Common myeloid progenitor, CD34-positive (primary cell): ENCODE measurements at regions not wholly inside any gene's neighbourhood (a gene's known extent, or its start where the extent isn't known, plus 50 kb on each side); places are given as distances from the start of the nearest gene placed in this dataset.

ENCODE experiments used
- CTCF ChIA-PET: fragments of 350-600 bp; sonication (Branson Sonifier 250); formaldehyde crosslinking; loops from one replicate; lab custom pipeline; 2021; ENCODE audit warnings: antibody characterized with exemption; lab: Charles Lee
- POLR2A ChIA-PET: fragments of 350-600 bp; sonication (Branson Sonifier 250); formaldehyde crosslinking; loops from one replicate; lab custom pipeline; 2021; ENCODE audit warnings: antibody characterized with exemption; lab: Charles Lee
- DNase-seq, 3 donors: peaks; one replicate each; pipeline versions ENCODE4 v3.0.0 to v3.0.0-alpha.2; 2013
- H3K27ac ChIP-seq, 2 experiments: 1 replicate in 1 of 2; 2 replicates in 1 of 2; pipeline ENCODE4 v1.7.0; 2013; ENCODE audit warnings: inconsistent platforms in 2 of 2, low read length in 2 of 2, mild to moderate bottlenecking in 2 of 2, low read depth in 1 of 2, moderate library complexity in 1 of 2; ENCODE audit not compliant: severe bottlenecking in 2 of 2, insufficient read depth in 1 of 2, poor library complexity in 1 of 2
- H3K27me3 ChIP-seq, 5 experiments: replicated peaks in 2 of 5; 1 replicate in 3 of 5; 2 replicates in 2 of 5; pipeline versions ENCODE4 v1.6.1 to v1.7.0; 2013; ENCODE audit warnings: low read length in 4 of 5, mild to moderate bottlenecking in 2 of 5, moderate library complexity in 2 of 5, inconsistent platforms in 1 of 5; ENCODE audit not compliant: insufficient read depth in 5 of 5, control insufficient read depth in 4 of 5
- H3K36me3 ChIP-seq, 4 experiments: 1 replicate in 2 of 4; 2 replicates in 2 of 4; pipeline versions ENCODE4 v1.6.1 to v1.7.0; 2013; ENCODE audit warnings: low read length in 3 of 4, control low read depth in 1 of 4, mild to moderate bottlenecking in 1 of 4; ENCODE audit not compliant: control insufficient read depth in 4 of 4, insufficient read depth in 4 of 4
- H3K4me1 ChIP-seq, 4 experiments: 1 replicate in 3 of 4; 2 replicates in 1 of 4; pipeline versions ENCODE4 v1.6.1 to v1.7.1; 2013; ENCODE audit warnings: low read length in 3 of 4, mild to moderate bottlenecking in 3 of 4, control low read depth in 1 of 4, inconsistent platforms in 1 of 4, moderate library complexity in 1 of 4; ENCODE audit not compliant: control insufficient read depth in 4 of 4, insufficient read depth in 4 of 4; ENCODE audit errors: control extremely low read depth in 1 of 4
- H3K4me3 ChIP-seq, 7 experiments: 1 replicate in 4 of 7; 2 replicates in 3 of 7; pipeline versions ENCODE4 v1.5.1 to v1.7.0; 2013; ENCODE audit warnings: mild to moderate bottlenecking in 7 of 7, low read length in 6 of 7, moderate library complexity in 6 of 7, inconsistent platforms in 2 of 7, low read depth in 2 of 7, control low read depth in 1 of 7; ENCODE audit not compliant: insufficient read depth in 4 of 7, control insufficient read depth in 1 of 7; ENCODE audit errors: extremely low read depth in 1 of 7
- H3K9me3 ChIP-seq, 5 experiments: 1 replicate in 4 of 5; 2 replicates in 1 of 5; pipeline versions ENCODE4 v1.6.1 to v1.7.1; 2013; ENCODE audit warnings: low read length in 4 of 5, mild to moderate bottlenecking in 2 of 5, inconsistent platforms in 1 of 5, low read depth in 1 of 5, moderate library complexity in 1 of 5; ENCODE audit not compliant: control insufficient read depth in 4 of 5, insufficient read depth in 2 of 5; ENCODE audit errors: control extremely low read depth in 1 of 5
- WGBS: methylation state at CpG from one replicate; pipeline ENCODE4 v1.1.5; 2013; ENCODE audit not compliant: insufficient coverage; 5-methylcytosine and 5-hydroxymethylcytosine counted together

- CTCF ChIA-PET = no interaction called here
- POLR2A ChIA-PET = interaction anchor here (0.5 kb wide), 1 partner anchor 441 kb away, joined by 3 read pairs; no protein-coding TSS in a partner anchor
- WGBS = 100% methylated on average over 1 of the region's 1 CpG
- Histone ChIP-seq H3K27ac (no peak overlapping the region), H3K27me3 (peaks cover 0 to 2% (median 0%) of the 10 kb centered on the region in 5 experiments), H3K36me3 (no peaks in the 10 kb centered on the region), H3K4me3 (no peak overlapping the region), H3K4me1 (no peaks in the 10 kb centered on the region), H3K9me3 (no peaks in the 10 kb centered on the region)
- DNase-seq = no peak
Measured at GRCh38 chr13:86813198-86813597, 858.0 kb upstream of the SLITRK5 start.

GRCh38 chr13:86825410-86825809 lies 845.8 kb upstream of the SLITRK5 start:
- no CpG with 5 or more reads among the region's 1 CpG for WGBS
- POLR2A ChIA-PET = no interaction called here
- no peak for DNase-seq
- H3K36me3 ChIP-seq = no peaks in the 10 kb centered on the region
- no peak overlapping the region for H3K27ac ChIP-seq
- CTCF ChIA-PET = no interaction called here
- no peaks in the 10 kb centered on the region for H3K27me3 ChIP-seq
- H3K4me3 ChIP-seq = no peak overlapping the region
- H3K4me1 ChIP-seq = no peaks in the 10 kb centered on the region
- no peaks in the 10 kb centered on the region for H3K9me3 ChIP-seq

GRCh38 chr13:86826232-86826631 lies 844.9 kb upstream of the SLITRK5 start:
- CTCF ChIA-PET = no interaction called here
- Histone ChIP-seq H3K9me3 (no peaks in the 10 kb centered on the region), H3K36me3 (no peaks in the 10 kb centered on the region), H3K4me1 (peaks cover 0 to 3% (median 0%) of the 10 kb centered on the region in 4 experiments), H3K4me3 (no peak overlapping the region), H3K27me3 (no peaks in the 10 kb centered on the region), H3K27ac (no peak overlapping the region)
- DNase-seq = no peak
- 100% methylated on average over 2 of the region's 3 CpGs for WGBS
- POLR2A ChIA-PET = no interaction called here

- POLR2A ChIA-PET = no interaction called here
- H3K9me3 ChIP-seq = peaks cover 0 to 1% (median 0%) of the 10 kb centered on the region in 5 experiments
- no peak for DNase-seq
- no peak overlapping the region for H3K27ac ChIP-seq
- no peaks in the 10 kb centered on the region for H3K27me3 ChIP-seq
- H3K4me3 ChIP-seq = no peak overlapping the region
- H3K4me1 ChIP-seq = peaks cover 0 to 4% (median 0%) of the 10 kb centered on the region in 4 experiments
- H3K36me3 ChIP-seq = no peaks in the 10 kb centered on the region
- 98% methylated on average over 4 of the region's 4 CpGs for WGBS
- CTCF ChIA-PET = no interaction called here
Measured at GRCh38 chr13:86830046-86830445, 841.1 kb upstream of the SLITRK5 start.

GRCh38 chr13:86831084-86831483 lies 840.1 kb upstream of the SLITRK5 start:
- CTCF ChIA-PET = no interaction called here
- WGBS = no CpG with 5 or more reads among the region's 1 CpG
- H3K36me3 ChIP-seq = no peaks in the 10 kb centered on the region
- H3K4me3 ChIP-seq = no peak overlapping the region
- H3K27me3 ChIP-seq = no peaks in the 10 kb centered on the region
- POLR2A ChIA-PET = no interaction called here
- DNase-seq = peak in 2 of 3 donors; percentile 40 to 52
- H3K9me3 ChIP-seq = peaks cover 0 to 1% (median 0%) of the 10 kb centered on the region in 5 experiments
- H3K27ac ChIP-seq = no peak overlapping the region
- H3K4me1 ChIP-seq = peaks cover 0 to 4% (median 0%) of the 10 kb centered on the region in 4 experiments

- CTCF ChIA-PET = no interaction called here
- no peaks in the 10 kb centered on the region for H3K27me3 ChIP-seq
- no peak overlapping the region for H3K27ac ChIP-seq
- H3K4me1 ChIP-seq = no peaks in the 10 kb centered on the region
- WGBS = 98% methylated on average over 6 of the region's 10 CpGs
- POLR2A ChIA-PET = no interaction called here
- no peak overlapping the region for H3K4me3 ChIP-seq
- H3K36me3 ChIP-seq = no peaks in the 10 kb centered on the region
- no peak for DNase-seq
- peaks cover 0 to 15% (median 3%) of the 10 kb centered on the region in 5 experiments for H3K9me3 ChIP-seq
Measured at GRCh38 chr13:86838411-86839120, 832.6 kb upstream of the SLITRK5 start.

- ChIA-PET POLR2A (interaction anchor here (0.6 kb wide), 1 partner anchor 10 kb away, joined by 4 read pairs; no protein-coding TSS in a partner anchor), CTCF (no interaction called here)
- peaks cover 0 to 15% (median 3%) of the 10 kb centered on the region in 5 experiments for H3K9me3 ChIP-seq
- DNase-seq = no peak
- no peaks in the 10 kb centered on the region for H3K36me3 ChIP-seq
- H3K4me1 ChIP-seq = no peaks in the 10 kb centered on the region
- no peak overlapping the region for H3K27ac ChIP-seq
- no peak overlapping the region for H3K4me3 ChIP-seq
- WGBS = 36% methylated on average over 7 of the region's 7 CpGs
- H3K27me3 ChIP-seq = no peaks in the 10 kb centered on the region
Measured at GRCh38 chr13:86839221-86839620, 832.0 kb upstream of the SLITRK5 start.
